Lower leg skin (tissue), 4 donors: ENCODE measurements at regions not wholly inside any gene's neighbourhood (a gene's known extent, or its start where the extent isn't known, plus 50 kb on each side); places are given as distances from the start of the nearest gene placed in this dataset.

ENCODE experiments used
- DNase-seq, 2 donors: peaks; one replicate each; pipeline ENCODE4 v3.0.0-alpha.2; 2019; ENCODE audit warnings: low spot score in 2 of 2
- H3K4me3 ChIP-seq: fragments of 200-600 bp; sonication (generic); 2 replicates; pipeline ENCODE4 v1.5.1; 2017; ENCODE audit warnings: mild to moderate bottlenecking, low read depth; ENCODE audit not compliant: poor library complexity, severe bottlenecking
- CTCF ChIP-seq, 3 donors: fragments of 450-650 bp; IDR thresholded peaks; one replicate each; pipeline ENCODE4 v1.5.1; 2016; ENCODE audit warnings: antibody characterized with exemption in 3 of 3, mild to moderate bottlenecking in 3 of 3, moderate library complexity in 2 of 3
- POLR2A ChIP-seq, 2 donors: fragments of 450-650 bp; IDR thresholded peaks; one replicate each; pipeline ENCODE4 v1.6.1; 2016 to 2017; ENCODE audit warnings: antibody characterized with exemption in 2 of 2, mild to moderate bottlenecking in 1 of 2, moderate library complexity in 1 of 2
- WGBS, 2 donors: methylation state at CpG; one replicate each; pipeline ENCODE4 v1.1.5; 2018; 5-methylcytosine and 5-hydroxymethylcytosine counted together
- intact Hi-C: fragments of 100-400 bp; cut with DNase I; formaldehyde crosslinking; loops from one replicate; pipeline ENCODE4 v1.15.0; 2023; ENCODE audit warnings: low total_unique reads

GRCh38 chr12:87818441-87818840 is 210.8 kb downstream of the C12orf50 start:
- no peak for TF ChIP-seq POLR2A (IDR thresholded peaks at IDR 0.05)
- no peak for TF ChIP-seq CTCF (IDR thresholded peaks at IDR 0.05)
- H3K4me3 ChIP-seq = no peak overlapping the region
- DNase-seq = no peak
- intact Hi-C loops = no loop called here

- no peak overlapping the region for H3K4me3 ChIP-seq
- TF ChIP-seq CTCF (IDR thresholded peaks at IDR 0.05) (no peak), POLR2A (IDR thresholded peaks at IDR 0.05) (no peak)
- WGBS, 2 donors = 76 to 78% methylated on average over 6 of the region's 6 CpGs
- intact Hi-C loops = no loop called here
- no peak for DNase-seq
Observed at GRCh38 chr12:87815771-87816585, 213.2 kb downstream of the C12orf50 start.

GRCh38 chr12:87814625-87815024 is 214.6 kb downstream of the C12orf50 start:
- DNase-seq = no peak
- no peak overlapping the region for H3K4me3 ChIP-seq
- 75 to 92% methylated on average over 2 of the region's 2 CpGs for WGBS, 2 donors
- intact Hi-C loops = no loop called here
- TF ChIP-seq CTCF (IDR thresholded peaks at IDR 0.05) (no peak), POLR2A (IDR thresholded peaks at IDR 0.05) (no peak)

GRCh38 chr12:87813476-87814234 is 215.5 kb downstream of the C12orf50 start:
- TF ChIP-seq POLR2A (IDR thresholded peaks at IDR 0.05) (no peak), CTCF (IDR thresholded peaks at IDR 0.05) (no peak)
- intact Hi-C loops = no loop called here
- no peak for DNase-seq
- no peak overlapping the region for H3K4me3 ChIP-seq

GRCh38 chr12:87812681-87813080 is 216.5 kb downstream of the C12orf50 start:
- TF ChIP-seq CTCF (IDR thresholded peaks at IDR 0.05) = no peak
- TF ChIP-seq POLR2A (IDR thresholded peaks at IDR 0.05) = no peak
- DNase-seq = no peak
- WGBS, 2 donors = 85 to 86% methylated on average over 2 of the region's 2 CpGs
- intact Hi-C loops = no loop called here
- H3K4me3 ChIP-seq = no peak overlapping the region
